GM21390 (cell line): ENCODE measurements at regions not wholly inside any gene's neighbourhood (a gene's known extent, or its start where the extent isn't known, plus 50 kb on each side); places are given as distances from the start of the nearest gene placed in this dataset.

ENCODE experiments used
- ATAC-seq: cut with Tn5 transposase; IDR thresholded peaks from one replicate; pipeline ENCODE4 v1.9.1; 2021; ENCODE audit not compliant: unreplicated experiment

- no peak for ATAC-seq
Measured at GRCh38 chr4:13142191-13142590, 341.9 kb downstream of the RAB28 start.

- no peak for ATAC-seq
Measured at GRCh38 chr4:13137390-13137789, 346.8 kb downstream of the RAB28 start.

- no peak for ATAC-seq
Measured at GRCh38 chr4:13133700-13134099, 350.4 kb downstream of the RAB28 start.

GRCh38 chr4:13130848-13131247, 353.3 kb downstream of the RAB28 start:
- no peak for ATAC-seq

- no peak for ATAC-seq
Measured at GRCh38 chr4:13129095-13129494, 355.0 kb downstream of the RAB28 start.

- no peak for ATAC-seq
Measured at GRCh38 chr4:13126976-13127910, 356.9 kb downstream of the RAB28 start.

GRCh38 chr4:13118633-13119032, 365.5 kb downstream of the RAB28 start:
- no peak for ATAC-seq

- no peak for ATAC-seq
Measured at GRCh38 chr4:13117185-13117584, 367.0 kb downstream of the RAB28 start.

- no peak for ATAC-seq
Measured at GRCh38 chr4:13112030-13112429, 372.1 kb downstream of the RAB28 start.

GRCh38 chr4:13109536-13109935, 374.6 kb downstream of the RAB28 start:
- ATAC-seq, result no peak

- ATAC-seq, result no peak
Measured at GRCh38 chr4:13108096-13108495, 376.0 kb downstream of the RAB28 start.

GRCh38 chr4:13103382-13104015, 380.6 kb downstream of the RAB28 start:
- ATAC-seq, result no peak

- ATAC-seq, result no peak
Measured at GRCh38 chr4:13102092-13102742, 381.9 kb downstream of the RAB28 start.

GRCh38 chr4:13097971-13098370, 386.2 kb downstream of the RAB28 start:
- ATAC-seq, result no peak

GRCh38 chr4:13095722-13096121, 388.4 kb downstream of the RAB28 start:
- no peak for ATAC-seq

- ATAC-seq, result no peak
Measured at GRCh38 chr4:13093170-13093569, 391.0 kb downstream of the RAB28 start.

- ATAC-seq, result no peak
Measured at GRCh38 chr4:13092702-13093101, 391.4 kb downstream of the RAB28 start.

GRCh38 chr4:13089659-13089998, 394.5 kb downstream of the RAB28 start:
- no peak for ATAC-seq

GRCh38 chr4:13088726-13089658, 395.1 kb downstream of the RAB28 start:
- ATAC-seq, result no peak

- no peak for ATAC-seq
Measured at GRCh38 chr4:13087041-13087440, 397.1 kb downstream of the RAB28 start.

- ATAC-seq, result no peak
Measured at GRCh38 chr4:13084210-13084609, 399.9 kb downstream of the RAB28 start.
